ENCODE measurements at regions not wholly inside any gene's neighbourhood (a gene's known extent, or its start where the extent isn't known, plus 50 kb on each side); places are given as distances from the start of the nearest gene placed in this dataset.
A peak's percentile ranks its signal among the peaks of the same experiment; 100 is the strongest.
"Not testable (repeated sequence)": the region's sequence is repeated elsewhere in the genome, so short reads cannot be mapped to it uniquely, and the experiment has no call there.

DNA sequence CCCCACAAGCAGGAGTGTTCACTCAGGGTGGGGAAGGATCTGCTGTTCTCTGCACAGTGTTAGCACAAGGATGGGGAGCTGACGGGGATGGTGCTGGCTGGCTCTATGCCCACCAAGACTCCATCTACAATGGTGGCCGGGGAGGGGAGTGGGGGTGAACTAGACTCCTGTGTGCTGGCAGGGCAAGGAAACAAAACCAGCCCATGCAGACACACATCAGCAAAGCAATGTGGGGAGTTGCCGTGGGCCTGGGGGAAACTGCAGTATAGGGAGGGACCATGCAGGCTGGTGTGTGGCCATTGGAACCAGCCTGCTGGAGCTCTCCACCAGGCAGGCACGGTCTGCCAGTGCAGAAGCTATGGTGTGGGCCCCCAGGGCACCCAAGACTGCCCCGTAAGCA lies 195.1 kb downstream of the PWWP3B start:
- DNase-seq = no peak

DNA sequence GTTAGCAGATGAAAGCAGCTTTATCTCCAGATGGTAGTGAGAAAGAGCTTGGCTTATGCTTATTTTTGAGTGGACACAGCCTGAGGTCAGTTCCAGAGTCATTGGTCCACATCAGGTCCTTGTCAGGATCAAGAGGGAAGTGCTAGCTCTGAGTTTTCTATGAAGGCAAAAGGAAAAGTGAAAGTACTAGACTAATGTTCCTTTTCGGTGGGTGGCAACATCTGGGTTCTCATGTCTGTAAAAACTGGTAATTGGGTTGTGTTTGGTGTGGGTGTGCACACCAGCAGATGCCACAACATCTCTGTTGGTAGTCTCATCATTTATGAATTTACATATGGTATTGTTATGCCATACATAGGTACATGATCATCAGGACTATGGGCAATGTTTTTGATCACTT lies 210.5 kb downstream of the PWWP3B start:
- no peak for DNase-seq

DNA sequence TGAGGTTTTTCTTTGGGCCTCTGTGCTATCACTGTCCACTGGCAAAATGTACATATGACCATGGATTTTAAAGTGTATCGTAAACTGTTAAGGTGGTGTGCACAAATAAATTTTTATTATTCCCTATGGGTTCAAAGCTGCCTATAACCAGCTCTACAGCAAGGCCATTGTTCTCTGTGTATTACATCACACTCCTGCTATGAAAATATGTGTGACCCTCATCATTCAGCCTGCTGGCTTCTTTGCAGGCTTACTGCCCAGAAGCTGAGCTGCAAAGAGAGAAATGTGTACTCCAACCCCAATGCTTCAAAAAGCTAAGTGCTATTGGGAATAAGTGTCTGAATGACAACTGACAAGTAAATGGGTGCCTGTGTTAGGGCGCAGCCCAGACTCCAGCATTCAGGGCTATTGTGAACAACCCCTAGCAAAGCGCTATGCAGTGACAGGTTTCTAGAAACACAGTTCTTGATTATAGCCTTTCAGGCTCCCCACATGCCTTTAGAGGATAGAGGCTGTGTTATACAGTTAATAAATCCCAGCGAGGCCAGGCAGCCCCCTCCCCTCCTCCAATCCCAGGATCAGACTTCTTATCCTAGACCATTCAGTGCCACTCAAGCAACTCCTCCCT lies 220.4 kb upstream of the RADX start:
- no peak for DNase-seq

DNA sequence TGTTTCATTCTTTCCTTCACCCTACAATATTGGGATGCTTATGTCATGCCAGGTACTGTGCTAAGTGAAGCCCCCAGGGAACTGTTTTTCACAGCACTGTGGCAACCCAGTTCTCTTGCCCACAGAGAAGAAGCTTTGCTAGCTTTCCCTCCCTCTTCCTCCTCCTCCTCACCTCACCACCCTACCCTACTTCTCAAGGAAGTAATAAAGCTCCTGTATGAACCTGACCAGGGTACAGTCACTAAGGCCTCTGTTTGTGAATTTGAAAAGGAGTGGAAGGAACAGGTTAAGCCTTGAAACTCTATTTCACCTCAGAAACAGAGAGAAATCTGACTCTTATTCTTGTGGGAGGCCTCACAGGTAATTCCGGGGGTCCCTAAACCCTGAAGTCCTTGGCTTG lies 219.4 kb upstream of the RADX start:
- no peak for DNase-seq

DNA sequence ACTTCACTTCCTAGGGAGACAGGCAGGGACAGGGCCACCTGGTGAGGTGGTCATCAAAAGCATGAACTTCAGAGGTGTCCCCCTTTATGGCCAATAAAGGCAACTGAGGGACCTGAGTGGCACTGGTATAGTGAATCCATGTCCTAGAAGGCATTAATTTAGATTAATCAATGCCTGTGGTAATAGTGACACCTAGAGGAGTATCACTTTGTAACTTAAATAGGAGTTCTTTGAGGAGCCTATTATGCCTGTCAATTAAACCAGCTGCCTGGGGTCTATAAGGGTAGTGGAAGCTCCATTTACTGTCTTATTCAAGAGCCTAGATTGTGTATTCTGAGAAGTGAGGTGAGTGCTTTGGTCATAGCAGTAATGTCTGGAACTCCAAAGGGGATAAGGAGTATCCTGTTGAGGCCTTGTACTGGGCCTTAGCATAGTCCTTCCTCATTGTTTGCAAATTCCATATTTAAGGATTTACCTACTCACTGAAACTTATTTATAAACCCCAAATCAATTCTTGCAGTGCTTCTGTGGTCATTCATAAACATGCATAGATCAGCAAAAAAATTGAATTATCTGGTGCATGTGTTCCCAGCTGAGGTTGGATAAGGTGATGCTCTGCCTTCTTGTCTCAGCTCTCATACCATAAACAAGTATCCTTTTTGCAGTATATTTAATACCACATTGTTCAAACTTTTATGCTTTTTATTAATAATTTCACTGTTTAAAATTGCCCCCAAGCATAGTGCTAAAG lies 213.8 kb upstream of the RADX start:
- DNase-seq = no peak

DNA sequence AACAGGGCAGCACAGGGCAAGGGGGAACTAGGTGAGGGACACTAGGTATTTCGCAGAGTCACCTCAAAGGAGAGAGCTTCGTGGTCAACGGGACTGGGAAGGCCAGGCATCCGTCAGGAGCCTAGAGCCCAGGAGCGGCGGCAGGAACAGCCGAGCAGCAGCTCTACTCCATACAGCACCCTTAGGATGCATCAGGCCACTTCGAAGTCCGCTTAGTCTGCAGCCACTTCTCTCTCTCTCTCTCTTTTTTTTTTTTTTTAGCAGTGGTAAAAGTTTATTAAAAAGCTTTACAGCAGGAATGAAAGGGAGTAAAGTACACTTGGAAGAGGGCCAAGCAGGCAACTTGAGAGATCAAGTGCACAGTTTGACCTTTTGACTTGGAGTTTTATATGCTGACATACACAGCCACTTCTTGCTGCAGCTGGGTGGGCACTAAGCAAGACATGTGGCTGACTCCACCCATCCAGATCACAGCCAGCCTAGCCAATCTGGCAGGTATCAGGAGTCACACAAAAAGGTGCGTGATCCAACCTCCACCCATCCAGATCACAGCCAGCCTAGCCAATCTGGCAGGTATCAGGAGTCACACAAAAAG lies 209.7 kb upstream of the RADX start:
- no peak for DNase-seq

DNA sequence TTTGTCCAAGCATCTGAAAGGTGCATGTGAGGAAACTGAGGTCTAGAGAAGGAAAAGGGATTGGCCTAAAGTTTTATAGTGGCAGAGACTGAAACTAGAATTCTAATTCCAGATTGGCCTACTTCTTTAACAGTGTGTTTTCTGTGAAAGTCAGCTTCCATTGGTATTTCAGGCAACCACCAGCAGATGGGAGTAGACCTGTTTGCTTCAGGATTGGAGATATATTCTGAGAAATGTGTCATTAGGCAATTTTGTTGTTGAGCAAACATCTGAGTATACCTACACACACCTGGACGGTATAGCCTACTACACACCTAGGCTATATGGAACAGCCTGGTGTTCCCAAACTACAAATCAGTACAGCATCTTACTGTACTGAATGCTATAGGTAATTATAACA lies 207.3 kb upstream of the RADX start:
- DNase-seq = no peak

DNA sequence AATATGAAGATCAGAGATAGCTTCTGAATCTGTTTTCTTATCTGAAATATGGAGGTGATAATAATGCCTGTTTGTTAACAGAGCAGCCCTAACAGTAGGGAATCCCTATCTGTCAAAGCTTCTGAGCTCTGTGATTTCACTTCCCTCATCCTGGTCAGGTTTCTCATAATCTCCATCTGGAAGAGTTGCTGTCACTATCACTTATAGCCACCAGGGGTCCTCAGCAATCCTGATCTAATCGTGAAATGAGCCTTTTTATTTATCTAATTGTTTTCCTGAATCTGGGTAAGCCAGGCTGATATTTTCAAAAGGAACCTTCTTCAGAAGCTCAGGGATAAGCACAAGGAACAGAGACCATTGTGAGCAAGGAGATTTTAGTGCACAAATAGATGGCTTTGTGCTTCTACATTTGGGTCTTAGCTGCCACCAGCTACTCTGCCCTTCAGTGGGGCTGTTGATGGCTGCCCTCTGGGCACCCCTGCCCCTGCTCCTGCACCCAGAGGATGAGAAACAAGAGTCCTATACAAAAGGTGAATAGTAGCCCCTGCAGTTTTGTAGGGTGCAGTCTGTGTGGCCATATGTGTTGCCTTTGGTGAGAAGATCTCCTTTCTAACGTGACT lies 196.4 kb upstream of the RADX start:
- DNase-seq = peak; percentile 1

DNA sequence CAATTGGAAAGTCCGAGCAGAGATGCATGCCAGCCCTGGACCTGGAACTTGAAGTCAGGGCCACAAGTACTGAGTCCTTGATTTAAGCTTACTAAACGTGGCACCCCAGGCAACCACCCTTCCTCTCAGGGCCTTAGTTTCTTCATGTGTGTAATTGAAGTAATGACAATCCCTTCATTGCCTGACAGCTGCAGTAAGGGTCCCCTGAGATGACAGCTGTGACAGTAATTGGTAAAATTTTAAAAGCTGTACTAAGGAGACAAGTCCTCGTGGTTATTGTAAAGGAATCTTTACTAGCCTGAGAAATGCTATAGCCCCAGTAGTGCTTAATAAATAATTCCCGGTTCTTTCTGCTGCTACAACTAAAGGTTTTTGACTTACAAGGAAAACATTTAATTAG lies 175.1 kb upstream of the RADX start:
- no peak for DNase-seq

DNA sequence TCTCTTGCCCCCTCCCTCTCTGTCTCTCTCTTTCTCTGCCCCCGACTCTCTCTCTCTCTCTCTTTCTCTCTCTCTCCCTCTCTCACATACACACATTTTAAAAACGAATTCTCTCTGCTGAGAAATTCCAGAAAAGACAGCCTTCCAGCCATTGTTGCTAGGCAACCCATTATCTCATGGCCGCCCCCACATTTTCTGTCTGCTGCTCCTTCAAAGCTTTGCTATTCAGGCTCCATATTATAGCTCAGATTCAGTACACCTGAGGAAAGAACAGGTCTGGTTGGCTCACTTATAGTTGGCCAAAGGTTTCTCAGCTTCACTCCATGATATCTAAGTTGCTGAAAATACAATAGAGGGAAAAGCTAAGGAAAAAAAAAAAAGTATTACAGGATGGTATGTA lies 174.4 kb upstream of the RADX start:
- no peak for DNase-seq

DNA sequence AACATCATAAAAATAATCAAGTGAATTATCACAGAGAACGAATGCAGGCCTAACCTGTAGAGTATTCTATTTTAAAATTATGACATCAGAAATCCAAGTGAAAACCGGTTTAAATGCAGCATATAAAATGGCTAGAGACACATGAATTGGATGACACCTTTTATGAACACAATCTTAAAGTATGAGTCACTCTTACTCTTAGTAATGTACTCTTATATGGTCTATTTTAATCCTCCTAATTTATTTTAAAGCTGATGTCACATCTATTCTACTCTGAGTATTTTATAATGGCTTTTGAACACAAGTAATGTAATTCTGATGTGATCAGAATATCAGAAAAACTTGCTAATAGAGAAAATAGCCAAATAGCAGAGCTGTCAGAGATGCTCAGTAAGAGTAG lies 161.4 kb upstream of the RADX start:
- no peak for DNase-seq

DNA sequence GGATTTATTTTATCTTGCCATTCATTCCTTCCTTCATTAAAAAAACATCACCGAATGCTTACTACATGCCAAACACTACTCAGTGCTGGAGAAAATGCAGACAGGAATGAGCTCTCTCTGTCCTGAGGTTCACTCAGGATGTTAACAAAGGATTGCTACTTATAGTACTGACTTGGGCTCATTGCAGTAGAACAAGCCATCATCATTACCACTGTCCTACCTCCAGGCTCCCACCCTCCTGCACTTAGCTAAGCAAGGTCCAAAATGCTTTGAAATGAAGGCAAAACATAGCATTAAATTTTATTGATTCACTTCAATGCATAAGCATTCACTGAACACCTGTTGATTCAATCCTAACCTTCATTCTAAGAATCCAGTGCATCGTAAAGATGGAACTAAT lies 159.8 kb upstream of the RADX start:
- DNase-seq = no peak

DNA sequence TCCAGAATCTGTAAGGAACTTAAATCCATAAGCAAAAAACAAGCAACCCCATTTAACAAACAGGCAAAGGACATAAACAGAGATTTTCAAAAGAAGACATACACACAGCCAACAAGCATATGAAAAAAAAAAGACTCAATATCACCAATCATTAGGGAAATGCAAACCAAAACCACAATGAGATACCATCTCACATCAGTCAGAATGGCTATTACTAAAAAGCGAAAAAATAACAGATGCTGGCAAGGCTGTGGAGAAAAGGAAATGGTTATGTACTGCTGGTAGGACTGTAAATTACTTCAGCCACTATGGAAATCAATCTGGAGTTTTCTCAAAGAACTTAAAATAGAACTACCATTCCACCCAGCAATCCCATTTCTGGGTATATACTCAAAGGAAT lies 156.8 kb upstream of the RADX start:
- no peak for DNase-seq

DNA sequence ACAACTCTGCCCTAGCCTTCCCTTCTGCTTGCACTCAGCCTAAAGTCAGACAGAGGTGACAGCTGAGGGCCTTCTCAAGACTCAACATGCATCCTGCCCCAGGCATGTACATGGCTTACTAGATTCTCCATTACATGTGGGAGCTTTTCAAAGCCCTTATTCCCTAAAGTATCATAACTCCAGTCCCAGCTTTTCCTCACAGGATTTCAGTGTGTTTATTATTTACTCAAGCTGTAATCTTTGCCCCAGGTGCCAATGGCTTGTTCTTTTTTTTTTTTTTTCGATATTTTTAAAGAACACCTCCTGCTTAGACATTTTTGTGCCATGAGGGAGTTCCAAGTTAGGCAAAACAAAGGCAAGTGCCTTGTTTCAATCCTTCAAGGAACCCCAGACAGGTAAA lies 154.0 kb upstream of the RADX start:
- DNase-seq = no peak

DNA sequence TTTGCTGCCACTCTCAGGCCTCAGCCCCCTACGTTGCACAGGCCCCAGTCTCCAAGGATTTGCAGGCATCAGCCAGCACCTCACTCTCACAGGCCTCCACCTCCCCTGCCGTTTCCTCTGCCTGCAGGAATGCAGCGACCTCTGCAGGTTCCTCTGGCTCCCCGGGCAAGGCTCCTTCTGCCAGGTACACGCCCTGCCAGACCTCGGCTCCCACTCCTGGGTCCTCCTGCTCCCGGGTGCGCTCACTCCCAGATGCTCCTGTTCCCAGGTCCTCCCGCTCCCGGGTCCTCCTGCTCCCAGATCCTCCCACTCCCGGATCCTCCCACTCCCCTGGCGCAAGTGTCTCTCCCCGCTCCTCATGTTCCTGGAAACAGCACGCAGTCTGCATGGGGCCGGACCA lies 144.4 kb upstream of the RADX start:
- no peak for DNase-seq

DNA sequence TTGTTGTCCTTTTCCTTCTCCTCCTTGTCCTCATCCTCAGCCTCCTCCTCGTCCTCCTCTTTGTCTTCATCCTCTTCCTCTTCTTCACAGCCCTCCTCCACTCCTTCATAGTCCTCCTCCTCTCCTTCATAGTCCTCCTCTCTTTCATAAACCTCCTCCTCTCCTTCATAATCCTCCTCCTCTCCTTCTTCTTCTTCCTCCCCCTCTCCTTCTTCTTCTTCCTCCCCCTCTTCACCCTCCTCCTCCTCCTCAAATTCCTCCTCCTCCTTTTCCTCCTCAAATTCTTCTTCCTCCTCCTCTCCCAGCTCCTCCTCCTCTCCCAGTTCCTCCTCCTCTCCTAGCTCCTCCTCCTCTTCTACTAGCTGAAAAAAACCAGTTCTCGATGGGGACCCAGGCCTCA lies 143.8 kb upstream of the RADX start:
- no peak for DNase-seq

DNA sequence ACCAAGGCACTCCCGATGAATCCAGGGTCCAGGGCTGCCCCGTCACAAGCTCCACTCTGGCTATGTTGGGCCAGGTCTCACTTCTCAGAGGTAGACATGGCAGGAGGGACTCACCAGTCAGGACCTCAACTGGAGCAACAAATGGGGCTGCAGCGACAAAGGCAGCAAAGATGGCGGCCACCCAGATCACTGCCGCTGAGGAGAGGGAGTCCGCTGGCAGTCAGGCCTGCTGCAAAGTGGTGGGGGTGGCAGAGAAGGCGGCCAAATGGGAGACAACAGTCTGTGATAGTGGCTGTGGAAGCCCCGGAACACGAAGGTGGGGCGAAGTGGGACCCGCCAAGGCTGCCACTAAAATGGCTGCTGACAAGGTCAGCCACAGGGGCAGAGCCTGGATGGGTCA lies 143.3 kb upstream of the RADX start:
- no peak for DNase-seq

DNA sequence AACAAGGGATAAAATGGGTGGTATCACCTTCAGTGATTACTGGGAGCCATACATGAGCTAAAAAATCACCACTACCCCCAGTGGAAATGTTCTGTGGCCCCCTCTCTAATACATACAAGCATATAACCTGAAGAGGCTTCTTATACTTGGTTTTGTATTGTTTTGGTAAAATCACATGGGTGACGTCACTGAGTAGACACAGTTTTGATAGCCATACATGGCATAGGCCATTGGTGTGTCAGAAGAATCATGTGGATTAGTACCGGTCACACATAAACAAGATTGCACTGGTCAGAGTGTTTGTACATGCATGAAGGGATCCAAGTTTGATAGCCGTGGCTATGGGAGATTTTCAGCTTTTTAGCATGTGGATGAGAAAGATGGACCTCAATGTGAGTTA lies 131.9 kb upstream of the RADX start:
- no peak for DNase-seq

DNA sequence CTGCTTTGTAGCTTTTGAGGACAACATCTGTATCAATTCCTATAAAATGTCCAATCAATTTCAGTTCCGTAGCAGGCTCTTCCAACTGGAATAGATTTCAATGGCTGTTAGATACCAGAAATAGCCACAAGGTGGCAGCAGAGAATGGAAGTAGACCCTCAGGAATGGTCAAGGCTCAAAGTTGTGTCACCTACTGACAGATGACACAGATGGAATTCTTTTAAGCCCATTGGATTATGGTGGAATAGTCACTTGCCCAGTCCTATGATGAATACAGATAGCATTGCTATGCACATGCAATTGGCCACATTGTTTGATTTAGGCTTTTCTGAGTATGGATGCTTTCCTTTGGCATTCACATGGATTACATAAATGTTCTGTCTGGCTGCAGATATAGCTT lies 130.4 kb upstream of the RADX start:
- DNase-seq = peak; percentile 15

DNA sequence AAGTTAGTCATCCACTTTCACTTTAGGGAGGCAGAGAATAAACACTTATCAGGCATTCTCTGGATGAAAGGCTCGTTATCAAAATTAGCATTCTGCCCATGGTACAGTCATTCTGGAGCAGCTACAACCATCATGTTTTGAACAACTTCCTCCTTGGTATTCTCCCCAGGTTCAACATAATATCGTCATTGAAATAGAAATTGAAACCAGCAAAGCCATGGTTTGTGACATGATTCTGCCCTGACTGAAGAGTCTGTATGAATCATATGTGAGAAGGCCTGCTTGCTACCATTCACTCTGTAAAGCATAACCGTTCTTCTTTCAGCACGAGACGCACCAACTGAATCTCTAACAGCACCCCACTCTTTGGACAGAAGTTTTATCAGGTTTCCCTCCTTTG lies 127.5 kb upstream of the RADX start:
- no peak for DNase-seq

DNA sequence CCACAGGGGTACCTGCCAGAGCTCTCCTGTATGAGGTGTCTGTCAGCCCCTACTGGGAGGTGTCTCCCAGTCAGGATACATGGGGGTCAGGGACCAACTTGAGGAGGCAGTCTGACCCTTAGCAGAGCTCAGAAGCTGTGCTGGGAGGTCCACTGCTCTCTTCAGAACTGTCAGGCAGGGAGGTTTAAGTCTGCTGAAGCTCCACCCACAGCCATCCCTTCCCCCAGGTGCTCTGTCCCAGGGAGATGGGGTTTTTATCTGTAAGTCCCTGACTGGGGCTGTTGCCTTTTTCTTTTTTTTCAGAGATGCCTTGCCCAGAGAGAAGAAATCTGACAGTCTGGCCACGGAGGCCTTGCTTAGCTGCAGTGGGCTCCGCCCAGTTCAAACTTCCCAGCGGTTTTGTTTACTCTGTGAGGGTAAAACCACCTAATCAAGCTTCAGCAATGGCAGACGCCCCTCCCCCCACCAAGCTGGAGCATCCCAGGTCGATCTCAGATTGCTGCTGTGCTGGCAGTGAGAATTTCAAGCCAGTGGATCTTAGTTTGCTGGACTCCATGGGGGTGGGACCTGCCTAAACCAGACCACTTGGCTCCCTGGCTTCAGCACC lies 118.5 kb upstream of the RADX start:
- not testable (repeated sequence) for DNase-seq

DNA sequence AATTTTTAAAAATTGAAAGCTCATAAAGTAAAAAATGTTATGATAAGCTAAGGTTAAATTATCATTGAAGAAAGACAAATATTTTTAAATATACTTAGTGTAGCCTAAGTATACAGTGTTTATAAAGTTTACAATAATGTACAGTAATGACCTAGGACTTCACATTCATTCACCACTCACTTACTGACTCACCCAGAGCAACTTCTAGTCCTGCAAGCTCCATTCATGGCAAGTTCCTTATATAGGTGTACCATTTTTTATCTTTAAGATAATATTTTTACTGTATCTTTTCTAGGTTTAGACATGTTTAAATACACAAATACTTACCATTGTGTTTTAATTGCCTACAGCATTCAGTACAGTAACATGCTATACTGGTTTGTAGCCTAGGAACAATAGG lies 112.3 kb upstream of the RADX start:
- DNase-seq = no peak

DNA sequence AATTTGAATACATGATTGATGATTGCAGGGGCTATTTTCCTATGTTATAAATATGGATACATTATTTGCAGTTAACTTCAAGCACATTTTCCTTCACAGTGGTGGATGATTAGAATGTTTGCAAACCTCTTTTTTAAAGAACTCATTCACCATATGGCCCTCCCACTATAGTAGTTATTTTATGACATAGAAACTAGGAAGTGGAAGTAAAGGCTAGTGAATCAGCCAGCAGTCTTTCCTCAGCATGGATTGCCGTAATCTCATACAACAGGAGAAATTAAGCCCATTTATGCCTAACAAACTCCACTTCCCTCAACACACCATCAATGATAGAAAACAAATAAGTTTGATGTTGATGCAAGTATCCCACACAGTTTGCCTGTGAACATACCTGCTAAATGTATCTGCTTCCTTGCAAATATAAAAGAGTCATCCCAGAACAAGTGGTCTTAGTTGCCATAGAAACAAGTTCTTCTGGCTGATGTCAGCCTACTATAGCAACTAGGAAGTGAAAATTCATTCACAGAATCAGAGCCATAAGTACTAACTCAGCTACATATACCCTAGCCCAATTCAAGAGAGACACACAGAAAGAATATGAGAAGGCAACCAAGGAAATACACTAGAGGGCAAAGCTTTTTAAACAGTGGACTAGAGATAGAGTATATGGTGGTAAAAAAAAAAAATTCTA lies 100.9 kb upstream of the RADX start:
- DNase-seq = no peak
